ENCODE measurements at regions not wholly inside any gene's neighbourhood (a gene's known extent, or its start where the extent isn't known, plus 50 kb on each side); places are given as distances from the start of the nearest gene placed in this dataset.
"Not testable (repeated sequence)": the region's sequence is repeated elsewhere in the genome, so short reads cannot be mapped to it uniquely, and the experiment has no call there.

GRCh38 chr2:8115966-8116365, 565.9 kb upstream of the ID2 start:
- FAIRE-seq (no peak), DNase-seq (ENCODE audit: insufficient read length, low spot score) (no peak)

GRCh38 chr2:8116661-8117060, 565.2 kb upstream of the ID2 start:
- DNase-seq (ENCODE audit: insufficient read length, low spot score) (no peak), FAIRE-seq (no peak)

- FAIRE-seq (no peak), DNase-seq (ENCODE audit: insufficient read length, low spot score) (no peak)
Measured at GRCh38 chr2:8118940-8119781, 562.7 kb upstream of the ID2 start.

- FAIRE-seq, result no peak
- no peak for DNase-seq (ENCODE audit: insufficient read length, low spot score)
Measured at GRCh38 chr2:8119782-8120505, 561.9 kb upstream of the ID2 start.

GRCh38 chr2:8120506-8120860, 561.4 kb upstream of the ID2 start:
- no peak for FAIRE-seq
- DNase-seq (ENCODE audit: insufficient read length, low spot score), result no peak

GRCh38 chr2:8121022-8121825, 560.6 kb upstream of the ID2 start:
- FAIRE-seq (no peak), DNase-seq (ENCODE audit: insufficient read length, low spot score) (no peak)

GRCh38 chr2:8121826-8122513, 559.9 kb upstream of the ID2 start:
- DNase-seq (ENCODE audit: insufficient read length, low spot score) (no peak), FAIRE-seq (no peak)

- no peak for FAIRE-seq
- no peak for DNase-seq (ENCODE audit: insufficient read length, low spot score)
Measured at GRCh38 chr2:8122520-8122919, 559.3 kb upstream of the ID2 start.

- DNase-seq (ENCODE audit: insufficient read length, low spot score), result no peak
- no peak for FAIRE-seq
Measured at GRCh38 chr2:8123464-8123863, 558.4 kb upstream of the ID2 start.

- no peak for FAIRE-seq
- no peak for DNase-seq (ENCODE audit: insufficient read length, low spot score)
Measured at GRCh38 chr2:8125741-8126711, 555.8 kb upstream of the ID2 start.

- DNase-seq (ENCODE audit: insufficient read length, low spot score) (no peak), FAIRE-seq (no peak)
Measured at GRCh38 chr2:8126783-8127182, 555.1 kb upstream of the ID2 start.

GRCh38 chr2:8131423-8131822, 550.4 kb upstream of the ID2 start:
- not testable (repeated sequence) for FAIRE-seq

GRCh38 chr2:8132351-8132831, 549.5 kb upstream of the ID2 start:
- no peak for FAIRE-seq

More at GRCh38 chr2:8131423-8131822, 550.4 kb upstream of the ID2 start:
- DNase-seq (ENCODE audit: insufficient read length, low spot score), result not testable (repeated sequence)

GRCh38 chr2:8132879-8133278, 549.0 kb upstream of the ID2 start:
- DNase-seq (ENCODE audit: insufficient read length, low spot score) (no peak), FAIRE-seq (no peak)

More at GRCh38 chr2:8132351-8132831, 549.5 kb upstream of the ID2 start:
- DNase-seq (ENCODE audit: insufficient read length, low spot score), result no peak

GRCh38 chr2:8133363-8133762, 548.5 kb upstream of the ID2 start:
- FAIRE-seq (no peak), DNase-seq (ENCODE audit: insufficient read length, low spot score) (no peak)

- DNase-seq (ENCODE audit: insufficient read length, low spot score) (no peak), FAIRE-seq (no peak)
Measured at GRCh38 chr2:8133913-8134472, 547.9 kb upstream of the ID2 start.

- no peak for DNase-seq (ENCODE audit: insufficient read length, low spot score)
- FAIRE-seq, result no peak
Measured at GRCh38 chr2:8134473-8134932, 547.4 kb upstream of the ID2 start.

GRCh38 chr2:8134985-8135682, 546.7 kb upstream of the ID2 start:
- no peak for FAIRE-seq
- DNase-seq (ENCODE audit: insufficient read length, low spot score), result no peak
